HG03196 (cell line): ENCODE measurements at regions not wholly inside any gene's neighbourhood (a gene's known extent, or its start where the extent isn't known, plus 50 kb on each side); places are given as distances from the start of the nearest gene placed in this dataset.
"Not testable (repeated sequence)": the region's sequence is repeated elsewhere in the genome, so short reads cannot be mapped to it uniquely, and the experiment has no call there.

ENCODE experiments used
- ATAC-seq: cut with Tn5 transposase; IDR thresholded peaks from one replicate; pipeline ENCODE4 v1.9.1; 2021; ENCODE audit not compliant: unreplicated experiment

- ATAC-seq: no peak
These were observed 233.4 kb upstream of the SETMAR start for GRCh38 chr3:4069796-4070195.

DNA sequence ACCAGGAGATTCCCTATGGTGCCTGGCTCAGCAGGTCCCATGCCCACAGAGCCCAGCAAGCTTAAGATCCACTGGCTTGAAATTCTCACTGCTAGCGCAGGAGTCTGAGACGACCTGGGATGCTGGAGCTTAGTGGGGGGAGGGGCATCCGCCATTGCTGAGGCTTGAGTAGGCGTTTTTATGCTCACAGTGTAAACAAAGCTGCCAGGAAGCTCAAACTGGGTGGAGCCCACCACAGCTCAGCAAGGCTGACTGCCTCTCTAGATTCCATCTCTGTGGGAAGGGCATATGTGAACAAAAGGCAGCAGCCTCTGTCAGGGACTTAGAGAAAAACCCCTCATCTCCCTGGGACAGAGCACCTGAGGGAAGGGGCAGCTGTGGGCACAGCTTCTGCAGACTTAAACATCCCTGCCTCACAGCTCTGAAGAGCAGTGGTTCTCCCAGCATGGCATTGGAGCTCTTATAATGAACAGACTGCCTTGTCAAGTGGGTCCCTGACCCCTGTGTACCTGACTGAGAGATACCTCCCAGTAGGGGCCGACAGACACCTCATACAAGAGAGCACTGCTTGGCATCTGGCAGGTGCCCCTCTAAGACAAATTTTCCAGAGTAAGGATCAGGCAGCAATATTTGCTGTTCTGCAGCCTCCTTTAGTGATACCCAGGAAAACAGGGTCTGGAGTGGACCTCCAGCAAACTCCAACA, 231.5 kb upstream of the SETMAR start:
- no peak for ATAC-seq

GRCh38 chr3:4077278-4077677, 225.9 kb upstream of the SETMAR start:
- ATAC-seq: not testable (repeated sequence)

DNA sequence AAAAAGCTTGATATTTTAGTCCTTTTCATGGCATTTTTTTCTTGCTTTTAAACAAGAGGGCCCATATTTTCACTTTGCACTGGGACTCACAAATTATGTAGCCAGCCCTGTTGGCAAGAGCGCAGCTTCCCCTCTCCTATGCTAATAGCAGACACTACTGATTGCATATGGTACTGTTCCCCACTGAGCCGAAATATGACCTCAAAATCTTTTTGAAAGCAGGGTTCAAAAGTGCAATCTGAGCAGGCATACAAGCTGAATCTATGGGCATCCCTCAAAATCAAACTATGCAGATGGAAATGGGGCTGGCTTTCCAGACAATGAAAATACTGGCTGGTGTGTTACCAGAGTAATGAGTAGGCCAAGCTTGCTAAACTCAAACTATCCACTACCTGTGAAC, 225.2 kb upstream of the SETMAR start:
- no peak for ATAC-seq

- no peak for ATAC-seq
These were observed 224.3 kb upstream of the SETMAR start for GRCh38 chr3:4078903-4079302.

DNA sequence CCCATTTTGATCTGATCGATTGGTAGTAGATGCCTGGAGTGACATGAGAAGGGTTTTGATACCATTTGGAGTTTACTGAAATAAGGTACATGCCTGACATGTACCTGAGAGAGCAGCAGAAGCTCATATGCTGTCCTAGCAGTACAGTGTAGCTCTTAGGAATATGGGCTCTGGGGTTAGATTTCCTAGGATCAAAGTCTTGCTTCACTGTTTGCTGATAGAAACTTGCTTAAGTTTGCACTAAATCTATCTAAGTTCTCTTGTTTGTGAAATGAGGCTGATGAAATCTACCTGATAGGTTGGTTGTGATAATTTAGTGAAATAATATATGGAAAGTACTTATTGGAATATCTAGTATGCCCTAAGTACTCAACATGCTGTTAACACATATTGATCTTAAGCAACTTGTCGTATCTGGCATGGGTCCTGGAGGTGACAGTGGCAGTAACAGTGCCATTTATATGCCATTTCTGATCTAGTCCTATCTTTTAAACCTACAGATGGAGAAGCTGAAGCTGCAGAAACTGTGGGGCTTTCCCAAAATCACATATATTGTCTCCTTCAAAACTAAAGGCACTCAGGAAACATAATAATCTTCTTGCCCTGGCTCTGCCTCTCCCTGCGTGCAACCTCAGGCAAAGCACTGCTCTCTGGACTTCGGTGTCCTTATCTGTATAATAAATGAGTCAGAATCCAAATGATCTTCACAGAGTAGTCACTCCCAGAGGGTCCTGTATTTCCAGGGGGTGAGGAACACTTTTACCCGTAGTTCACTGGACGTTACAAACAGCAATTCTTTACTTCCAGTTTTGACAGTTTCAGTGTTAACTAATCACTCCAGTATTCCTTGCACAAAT, 223.6 kb upstream of the SETMAR start:
- no peak for ATAC-seq

DNA sequence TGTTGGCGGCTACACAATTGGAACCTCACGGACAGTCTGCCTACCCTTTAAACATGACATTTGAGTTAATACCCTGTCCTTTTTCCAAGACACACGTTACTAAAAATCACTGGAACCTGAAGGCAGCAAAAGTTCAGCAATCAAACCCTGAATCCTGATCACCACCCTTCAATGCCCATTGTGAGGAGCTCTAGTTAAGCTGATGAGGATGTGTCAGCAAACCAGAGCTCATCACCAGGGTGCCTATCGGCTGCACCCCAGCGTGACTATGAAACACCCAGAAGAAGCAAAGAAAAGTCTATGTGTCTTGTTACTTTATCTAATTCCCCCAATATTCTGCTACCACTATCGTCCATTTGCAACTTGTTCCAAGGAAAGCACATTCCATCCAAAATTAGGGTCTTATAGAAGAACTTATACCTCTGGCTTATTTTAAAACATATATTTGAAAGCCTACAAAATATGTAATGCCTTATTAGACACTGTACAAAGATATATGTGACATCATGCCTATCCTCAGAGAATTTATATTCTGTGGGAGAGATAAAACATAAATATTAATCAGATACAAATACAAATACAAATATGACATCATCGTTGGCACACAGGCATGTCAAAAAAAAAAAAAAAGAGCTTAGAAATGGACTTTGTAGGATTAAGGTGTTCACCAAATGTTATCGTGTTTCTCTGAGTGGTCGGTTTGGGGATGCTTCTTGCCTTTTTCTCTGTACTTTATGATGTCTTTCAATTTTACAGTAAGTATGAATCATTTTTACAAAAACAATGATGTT, 219.7 kb upstream of the SETMAR start:
- no peak for ATAC-seq

DNA sequence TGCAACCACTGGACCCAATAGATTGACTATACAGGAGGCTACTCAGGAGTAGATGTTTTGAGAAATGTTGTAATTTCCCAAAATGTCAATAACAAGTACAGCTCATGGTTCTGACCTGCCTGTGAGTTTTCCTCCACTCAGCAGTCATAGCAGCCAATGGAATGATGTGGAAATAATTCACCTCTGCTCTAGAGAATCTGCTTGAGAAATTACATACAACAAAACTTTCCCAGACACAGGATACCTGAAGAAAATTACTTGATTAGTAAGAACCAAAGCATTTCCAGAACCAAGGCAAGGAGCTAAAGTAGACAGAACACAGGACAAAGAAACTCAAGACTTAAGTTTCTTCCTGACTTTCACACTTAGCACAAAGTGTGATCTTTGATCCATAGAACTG, 218.9 kb upstream of the SETMAR start:
- ATAC-seq: no peak

- ATAC-seq: not testable (repeated sequence)
These were observed 216.5 kb upstream of the SETMAR start for GRCh38 chr3:4086662-4087061.

GRCh38 chr3:4091786-4092185, 211.4 kb upstream of the SETMAR start:
- no peak for ATAC-seq

GRCh38 chr3:4097801-4098200, 205.4 kb upstream of the SETMAR start:
- no peak for ATAC-seq

GRCh38 chr3:4099607-4100006, 203.6 kb upstream of the SETMAR start:
- ATAC-seq: no peak

DNA sequence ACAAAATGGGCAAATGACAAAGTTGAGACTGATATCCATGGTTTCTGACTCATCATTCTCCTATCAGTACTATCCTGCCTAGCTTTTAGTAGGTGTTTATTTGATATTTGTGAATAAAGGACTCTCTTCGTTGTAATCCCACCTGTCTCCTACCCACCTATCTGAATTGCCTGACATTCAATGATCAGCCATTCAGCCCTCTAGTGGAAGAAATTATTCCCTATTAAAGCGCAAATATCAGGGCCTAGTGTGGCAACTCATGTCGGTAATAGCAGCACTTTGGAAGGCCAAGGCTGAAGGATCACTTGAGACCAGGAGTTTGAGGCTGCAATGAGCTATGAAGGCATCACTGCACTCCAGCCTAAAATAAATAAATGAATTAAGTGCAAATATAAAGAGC, 195.7 kb upstream of the SETMAR start:
- no peak for ATAC-seq

GRCh38 chr3:4113811-4114522, 189.2 kb upstream of the SETMAR start:
- no peak for ATAC-seq

GRCh38 chr3:4119119-4119518, 184.1 kb upstream of the SETMAR start:
- no peak for ATAC-seq

- ATAC-seq: no peak
These were observed 177.6 kb upstream of the SETMAR start for GRCh38 chr3:4125576-4125975.

GRCh38 chr3:4138150-4138785, 164.9 kb upstream of the SETMAR start:
- no peak for ATAC-seq

DNA sequence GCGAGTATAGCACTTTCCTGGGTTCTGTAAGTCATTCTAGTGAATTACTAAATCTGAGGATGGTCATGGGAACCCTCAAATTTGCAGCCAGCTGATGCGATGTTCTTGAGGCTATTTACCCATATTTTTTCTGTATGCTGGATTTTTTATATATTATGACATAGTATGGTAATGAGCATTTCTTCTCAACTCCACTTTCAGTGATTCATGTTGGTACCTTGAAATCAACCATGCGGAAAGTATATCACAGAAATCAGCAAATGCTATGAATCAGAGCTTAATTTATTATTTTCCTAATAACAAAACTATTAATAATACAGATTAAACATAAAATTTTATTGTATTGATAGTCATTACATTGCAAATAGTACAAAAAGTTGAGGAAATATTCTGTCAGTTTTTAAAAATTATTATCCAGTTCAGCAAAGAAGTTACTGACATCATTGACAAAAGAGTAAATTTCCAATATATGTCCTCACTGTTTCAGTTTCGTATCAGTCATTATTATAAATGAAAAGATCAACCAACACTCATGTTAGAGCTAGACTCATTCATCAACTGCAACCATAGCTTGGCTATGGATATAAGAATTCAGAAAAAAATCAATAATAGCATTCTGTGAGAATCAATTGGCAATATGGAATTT, 164.3 kb upstream of the SETMAR start:
- ATAC-seq: no peak

- ATAC-seq: no peak
These were observed 163.6 kb upstream of the SETMAR start for GRCh38 chr3:4139462-4140140.
